GM19035 (cell line): ENCODE measurements at regions not wholly inside any gene's neighbourhood (a gene's known extent, or its start where the extent isn't known, plus 50 kb on each side); places are given as distances from the start of the nearest gene placed in this dataset.
A peak's percentile ranks its signal among the peaks of the same experiment; 100 is the strongest.

Experiments used
- ATAC-seq: cut with Tn5 transposase; IDR thresholded peaks from one replicate; pipeline ENCODE4 v1.9.1; 2021; ENCODE audit not compliant: unreplicated experiment

DNA sequence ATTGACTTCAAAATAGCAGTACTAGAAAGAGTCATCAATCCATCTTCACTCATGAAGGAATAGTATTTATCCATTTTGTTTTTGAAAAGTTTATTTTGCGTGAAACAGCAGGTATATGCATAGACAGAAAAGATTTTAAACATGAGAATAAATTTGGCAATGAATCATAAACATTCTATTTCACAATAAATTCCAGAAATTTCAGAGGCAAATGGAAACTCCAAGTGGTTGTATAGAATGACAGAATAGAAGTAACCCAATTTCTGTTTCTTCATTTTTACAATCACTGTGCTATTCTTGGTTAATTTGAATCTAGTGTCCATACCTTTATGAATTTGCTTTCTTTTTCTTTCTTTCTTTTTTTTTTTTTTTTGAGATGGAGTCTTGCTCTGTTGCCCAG lies 173.0 kb upstream of the ECI2 start:
- no peak for ATAC-seq

- ATAC-seq, result no peak
These were observed 169.6 kb upstream of the ECI2 start for GRCh38 chr6:4304927-4305455.

- no peak for ATAC-seq
These were observed 168.3 kb upstream of the ECI2 start for GRCh38 chr6:4303638-4304037.

GRCh38 chr6:4302524-4302923 lies 167.1 kb upstream of the ECI2 start:
- no peak for ATAC-seq

DNA sequence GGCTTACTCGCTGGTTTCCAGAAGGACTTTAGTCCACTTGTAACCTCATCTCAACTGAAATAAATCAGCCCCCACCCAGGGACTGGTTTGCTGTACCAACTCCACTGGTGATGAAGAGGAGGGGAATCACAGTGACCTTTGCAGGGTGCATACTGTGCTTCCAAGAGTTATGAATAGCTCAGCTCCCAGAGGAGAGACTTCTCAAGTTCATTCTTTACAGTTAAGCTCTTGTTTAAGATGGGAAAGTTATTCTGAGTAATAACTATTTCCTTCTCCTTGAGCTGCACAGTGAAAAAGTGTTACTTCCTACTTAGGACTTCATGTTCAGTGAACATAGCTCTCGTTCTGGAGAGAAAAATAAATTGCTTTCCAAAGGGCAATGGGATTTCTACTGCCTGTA lies 166.5 kb upstream of the ECI2 start:
- no peak for ATAC-seq

GRCh38 chr6:4300917-4301316 lies 165.5 kb upstream of the ECI2 start:
- no peak for ATAC-seq

DNA sequence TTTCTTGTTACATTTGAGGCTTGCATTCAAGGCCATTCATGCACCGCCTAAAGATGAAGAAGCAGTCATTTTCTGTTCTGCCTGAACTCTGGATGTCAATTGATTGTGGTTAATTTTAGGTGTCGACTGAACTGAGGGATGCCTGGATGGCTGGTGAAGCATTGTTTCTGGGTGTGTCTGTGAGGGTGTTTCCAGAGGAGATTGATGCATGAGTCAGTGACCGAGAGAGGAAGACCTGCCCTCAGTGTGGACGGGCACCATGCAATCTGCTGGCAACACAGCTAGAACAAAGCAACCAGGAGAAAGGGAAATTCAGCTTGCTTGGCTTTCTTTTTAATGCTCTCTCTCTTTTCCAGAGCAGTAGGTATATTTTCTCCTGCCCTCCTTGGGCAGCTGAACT lies 164.1 kb upstream of the ECI2 start:
- ATAC-seq, result no peak

DNA sequence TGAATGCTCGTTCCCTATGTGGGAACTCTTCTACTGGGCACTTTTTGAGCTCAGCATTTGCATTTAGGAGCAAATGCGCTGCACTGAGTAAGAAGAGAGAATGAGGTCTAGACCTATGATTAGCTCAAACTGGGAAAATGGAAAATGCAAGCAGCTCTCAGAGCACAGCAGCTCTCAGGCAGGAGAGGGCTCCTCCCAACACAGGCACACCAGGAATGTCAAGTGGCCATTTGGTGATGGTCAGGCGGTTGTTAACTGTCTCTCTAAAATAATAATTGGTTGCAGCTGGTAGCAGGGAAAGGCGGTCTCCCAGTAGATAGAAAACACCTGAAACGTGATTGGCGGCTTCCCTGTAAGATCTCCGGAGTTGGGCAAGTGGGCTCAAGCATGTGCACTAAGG lies 162.0 kb upstream of the ECI2 start:
- no peak for ATAC-seq

DNA sequence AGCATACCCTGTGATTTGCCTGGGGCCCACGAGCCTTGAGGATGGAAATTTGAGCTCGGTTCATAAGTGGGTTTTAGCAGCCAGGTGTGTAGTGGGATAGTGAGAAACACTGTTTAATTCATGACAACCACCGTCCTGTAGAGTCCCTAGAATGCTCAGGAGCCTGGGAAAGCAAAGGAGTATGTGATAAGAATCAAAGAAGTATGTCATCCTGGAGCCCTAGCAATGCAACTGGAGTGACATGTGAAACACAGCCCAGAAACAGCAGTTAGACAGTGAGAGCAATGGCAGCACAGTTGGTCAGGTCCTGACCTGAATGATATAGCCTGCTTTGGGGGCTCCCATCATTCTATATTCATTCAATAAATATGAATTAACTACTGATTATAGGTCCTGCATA lies 161.2 kb upstream of the ECI2 start:
- no peak for ATAC-seq

GRCh38 chr6:4295783-4296155 lies 160.4 kb upstream of the ECI2 start:
- no peak for ATAC-seq

GRCh38 chr6:4295058-4295782 lies 159.8 kb upstream of the ECI2 start:
- ATAC-seq, result no peak

DNA sequence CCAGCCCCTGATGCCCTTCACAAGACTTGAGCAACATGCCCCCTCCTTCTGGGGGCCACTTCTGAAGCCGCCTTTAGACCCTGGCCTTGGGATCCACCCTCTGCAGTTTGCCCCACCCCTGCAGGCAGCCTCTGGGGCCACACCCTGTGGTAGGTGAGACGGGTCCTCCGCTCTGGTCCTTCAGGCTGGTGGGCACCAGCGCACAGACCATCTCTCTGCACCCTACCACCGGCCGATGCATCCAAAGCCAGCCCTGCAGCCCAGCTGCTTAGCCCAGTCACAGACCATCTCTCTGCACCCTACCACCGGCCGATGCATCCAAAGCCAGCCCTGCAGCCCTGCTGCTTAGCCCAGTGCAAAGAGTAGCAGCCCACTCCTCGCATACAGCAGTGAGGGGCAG lies 159.3 kb upstream of the ECI2 start:
- no peak for ATAC-seq

DNA sequence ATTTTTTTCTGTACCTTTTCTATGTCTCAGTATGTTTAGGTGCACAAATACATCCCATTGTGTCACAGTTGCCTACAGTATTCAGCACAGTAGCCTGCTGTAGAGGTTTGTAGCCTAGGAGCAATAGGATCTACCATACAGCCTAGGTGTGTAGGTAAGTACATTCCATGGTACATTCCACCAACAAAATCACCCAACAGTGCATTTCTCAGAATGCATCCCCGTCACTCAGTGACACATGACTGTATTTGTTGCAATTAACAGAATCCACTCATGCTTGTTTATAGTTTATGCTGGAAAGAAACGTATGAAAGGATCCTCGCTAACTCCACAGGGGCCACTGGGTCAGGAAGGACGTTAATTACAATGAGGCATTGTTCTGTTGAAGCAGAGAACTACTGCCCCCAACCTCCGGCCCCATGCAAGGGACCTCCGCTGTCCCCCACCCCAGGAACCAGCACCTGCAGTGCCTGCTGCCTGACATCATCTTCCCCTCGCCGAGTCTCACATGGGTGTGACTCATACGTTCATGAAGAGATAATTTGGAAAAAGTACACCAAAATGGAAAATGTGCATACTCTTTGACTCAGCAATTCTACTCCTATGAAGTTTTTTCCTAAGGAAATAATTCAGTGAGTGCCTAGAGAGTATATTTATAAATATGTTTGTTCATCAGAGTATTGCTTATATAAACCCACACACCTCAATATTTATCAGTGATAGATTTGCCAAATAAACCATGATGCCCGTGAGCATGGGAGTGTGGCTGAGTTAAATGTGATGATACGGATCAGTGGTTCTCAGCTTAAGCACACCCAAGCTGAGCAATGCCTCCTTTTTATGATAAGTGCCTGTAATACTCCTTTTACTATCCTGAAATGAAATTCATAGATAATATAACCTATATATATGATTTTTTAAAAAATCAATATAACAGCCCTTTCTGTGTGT lies 156.4 kb upstream of the ECI2 start:
- no peak for ATAC-seq

GRCh38 chr6:4289770-4290320 lies 154.5 kb upstream of the ECI2 start:
- ATAC-seq, result no peak

- no peak for ATAC-seq
These were observed 152.5 kb upstream of the ECI2 start for GRCh38 chr6:4287811-4288244.

DNA sequence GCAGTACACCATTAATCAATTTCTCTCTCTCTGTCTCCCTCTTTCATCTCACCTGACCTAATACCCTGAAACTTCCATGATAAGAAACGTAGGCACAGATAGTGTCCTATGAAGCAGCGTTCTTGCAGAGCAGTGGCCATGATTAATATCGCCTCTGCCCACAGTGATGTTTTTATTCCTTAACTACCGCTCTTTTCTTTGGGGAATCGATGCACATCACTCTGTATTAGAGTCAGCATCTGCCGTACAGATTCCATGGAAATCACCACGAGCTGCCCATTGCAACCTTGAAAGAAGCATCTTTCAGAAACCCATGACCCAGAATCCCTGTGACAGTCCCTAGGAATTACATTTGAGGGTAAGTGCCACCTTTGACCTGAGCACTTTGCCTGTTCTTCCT lies 152.0 kb upstream of the ECI2 start:
- ATAC-seq, result no peak

DNA sequence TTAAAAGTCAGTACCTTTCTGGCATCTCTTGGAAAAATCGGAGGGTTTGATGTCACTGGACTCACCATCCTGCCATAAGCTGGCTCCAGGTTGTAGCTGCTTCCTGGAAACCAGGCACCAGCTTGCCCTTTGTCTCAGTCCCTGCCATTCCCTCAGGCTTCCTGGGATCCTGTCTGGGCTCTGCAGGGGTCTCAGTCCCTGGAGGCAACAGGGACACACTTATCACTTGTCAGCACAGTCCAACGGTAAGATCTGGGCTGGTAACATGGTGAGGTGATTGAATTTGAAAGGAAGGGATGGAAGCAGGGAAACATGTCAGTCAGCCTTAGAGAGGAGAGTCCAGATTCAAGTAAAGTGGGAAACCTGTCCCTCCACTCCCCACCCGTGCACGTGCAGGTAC lies 147.6 kb upstream of the ECI2 start:
- no peak for ATAC-seq

- ATAC-seq, result peak; percentile 89
These were observed 146.2 kb upstream of the ECI2 start for GRCh38 chr6:4281341-4282293.

DNA sequence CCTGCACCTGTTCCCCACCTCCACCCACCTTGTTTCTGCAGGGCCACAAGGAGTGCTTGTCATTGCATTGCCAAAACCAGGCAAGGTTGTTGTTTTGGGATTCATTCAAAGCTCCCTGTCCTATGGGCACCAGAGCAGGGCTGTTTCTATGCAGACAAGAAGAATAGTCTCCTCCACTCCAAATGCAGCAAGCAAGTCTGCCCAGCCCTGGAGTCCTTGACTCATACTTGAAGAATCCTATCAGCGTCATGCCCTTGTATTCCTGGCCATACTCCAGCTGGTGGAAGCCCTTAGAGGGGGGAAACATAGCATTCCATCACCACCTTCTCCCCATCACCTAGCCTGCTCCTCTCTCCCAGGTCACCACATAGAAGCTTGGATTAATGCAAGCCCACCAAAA lies 145.3 kb upstream of the ECI2 start:
- ATAC-seq, result no peak

GRCh38 chr6:4280031-4280430 lies 144.7 kb upstream of the ECI2 start:
- no peak for ATAC-seq
